ENCODE measurements at regions not wholly inside any gene's neighbourhood (a gene's known extent, or its start where the extent isn't known, plus 50 kb on each side); places are given as distances from the start of the nearest gene placed in this dataset.

GRCh38 chr17:54780238-54780637, 120.4 kb upstream of the TOM1L1 start:
- Histone ChIP-seq H3K27me3 (no peaks in the 10 kb centered on the region), H3K4me3 (no peak overlapping the region), H3K4me1 (no peaks in the 10 kb centered on the region), H3K27ac (no peak overlapping the region), H3K36me3 (no peaks in the 10 kb centered on the region), H3K9me3 (no peaks in the 10 kb centered on the region)
- ATAC-seq: no peak
- intact Hi-C loops (cut with DNase I): no loop called here
- FAIRE-seq: no peak
- no peak for TF ChIP-seq CTCF (IDR thresholded peaks at IDR 0.05)
- no peak for DNase-seq
- WGBS, 2 donors: 59 to 65% methylated on average over 2 of the region's 2 CpGs

GRCh38 chr17:54781389-54781788, 119.3 kb upstream of the TOM1L1 start:
- Histone ChIP-seq H3K36me3 (no peaks in the 10 kb centered on the region), H3K4me3 (no peak overlapping the region), H3K27ac (no peak overlapping the region), H3K4me1 (no peaks in the 10 kb centered on the region), H3K27me3 (no peaks in the 10 kb centered on the region), H3K9me3 (no peaks in the 10 kb centered on the region)
- DNase-seq (no peak), ATAC-seq (no peak), FAIRE-seq (no peak)
- intact Hi-C loops (cut with DNase I): no loop called here
- TF ChIP-seq CTCF (IDR thresholded peaks at IDR 0.05): no peak
- 47 to 63% methylated on average over 3 of the region's 3 CpGs for WGBS, 2 donors

- intact Hi-C loops (cut with DNase I): no loop called here
- DNase-seq (no peak), ATAC-seq (no peak), FAIRE-seq (no peak)
- Histone ChIP-seq H3K36me3 (no peaks in the 10 kb centered on the region), H3K27me3 (no peaks in the 10 kb centered on the region), H3K9me3 (no peaks in the 10 kb centered on the region), H3K4me1 (no peaks in the 10 kb centered on the region), H3K27ac (no peak overlapping the region), H3K4me3 (no peak overlapping the region)
- 55 to 69% methylated on average over 3 of the region's 3 CpGs for WGBS, 2 donors
- TF ChIP-seq CTCF (IDR thresholded peaks at IDR 0.05): no peak
Measured at GRCh38 chr17:54784305-54784704, 116.3 kb upstream of the TOM1L1 start.

- 75 to 80% methylated on average over 8 of the region's 8 CpGs for WGBS, 2 donors
- H3K36me3 ChIP-seq: no peaks in the 10 kb centered on the region
- DNase-seq (no peak), FAIRE-seq (no peak), ATAC-seq (no peak)
- no peak for TF ChIP-seq CTCF (IDR thresholded peaks at IDR 0.05)
- no peaks in the 10 kb centered on the region for H3K9me3 ChIP-seq
- H3K4me3 ChIP-seq: no peak overlapping the region
- intact Hi-C loops (cut with DNase I): no loop called here
- H3K4me1 ChIP-seq: no peaks in the 10 kb centered on the region
- H3K27me3 ChIP-seq: no peaks in the 10 kb centered on the region
- H3K27ac ChIP-seq: no peak overlapping the region
Measured at GRCh38 chr17:54785643-54786268, 114.9 kb upstream of the TOM1L1 start.

GRCh38 chr17:54789101-54789880, 111.4 kb upstream of the TOM1L1 start:
- 53 to 61% methylated on average over 10 of the region's 10 CpGs for WGBS, 2 donors
- Histone ChIP-seq H3K36me3 (no peaks in the 10 kb centered on the region), H3K9me3 (no peaks in the 10 kb centered on the region), H3K27ac (no peak overlapping the region), H3K4me1 (no peaks in the 10 kb centered on the region), H3K4me3 (no peak overlapping the region), H3K27me3 (no peaks in the 10 kb centered on the region)
- FAIRE-seq (no peak), DNase-seq (no peak), ATAC-seq (no peak)
- intact Hi-C loops (cut with DNase I): no loop called here
- no peak for TF ChIP-seq CTCF (IDR thresholded peaks at IDR 0.05)

Measured in pancreas (tissue), 10 donors.